SK-N-SH (cell line): ENCODE measurements at regions not wholly inside any gene's neighbourhood (a gene's known extent, or its start where the extent isn't known, plus 50 kb on each side); places are given as distances from the start of the nearest gene placed in this dataset.
A peak's percentile ranks its signal among the peaks of the same experiment; 100 is the strongest.

Experiments used
- CTCF ChIA-PET: fragments of 300-600, 350-600 bp; formaldehyde crosslinking; extraction: SDS; loops from one replicate; lab custom pipeline; 2021; lab: Yijun Ruan, JAX
- POLR2A ChIA-PET: fragments of 350-600 bp; sonication (Branson Sonifier 250); formaldehyde crosslinking; extraction: SDS; loops from one replicate; lab custom pipeline; 2020; ENCODE audit warnings: antibody characterized with exemption, inconsistent platforms; lab: Yijun Ruan, JAX
- DNase-seq: peaks from one replicate; pipeline ENCODE4 v3.0.0; 2012
- H2AFZ ChIP-seq: fragments of 200-600 bp; sonication (generic); 2 replicates; pipeline ENCODE4 v1.8.1; 2016; ENCODE audit warnings: antibody characterized with exemption, mild to moderate bottlenecking, low read depth
- H3F3A ChIP-seq: fragments of 200-600 bp; sonication (generic); replicated peaks from 2 replicates; pipeline ENCODE3; 2016; ENCODE audit warnings: antibody characterized with exemption, mild to moderate bottlenecking; ENCODE audit not compliant: insufficient read depth
- H3K27ac ChIP-seq, 2 experiments: fragments of 200-500 bp in 1 of 2; fragments of 200-600 bp in 1 of 2; sonication (Bioruptor generic) in 1 of 2; sonication (generic), shearing (Covaris generic) in 1 of 2; 2 replicates each; pipeline versions ENCODE4 v1.5.1 to v1.6.1; 2014 to 2016; ENCODE audit warnings: low read depth in 2 of 2, inconsistent platforms in 1 of 2, low read length in 1 of 2, mild to moderate bottlenecking in 1 of 2, mixed read lengths in 1 of 2
- H3K27me3 ChIP-seq: fragments of 200-600 bp; sonication (generic), shearing (Covaris generic); 2 replicates; pipeline ENCODE4 v1.6.1; 2016; ENCODE audit warnings: mixed run types; ENCODE audit not compliant: insufficient read depth
- H3K36me3 ChIP-seq, 2 experiments: fragments of 200-500 bp in 1 of 2; fragments of 200-600 bp in 1 of 2; sonication (Bioruptor generic) in 1 of 2; sonication (generic) in 1 of 2; replicated peaks in 1 of 2; 2 replicates each; pipeline versions ENCODE3 to v1.5.1; 2014 to 2016; ENCODE audit warnings: low read length in 1 of 2, mild to moderate bottlenecking in 1 of 2; ENCODE audit not compliant: insufficient read depth in 2 of 2, control insufficient read depth in 1 of 2
- H3K4me1 ChIP-seq, 2 experiments: fragments of 200-500 bp in 1 of 2; fragments of 200-600 bp in 1 of 2; sonication (Bioruptor generic) in 1 of 2; sonication (generic), shearing (Covaris generic) in 1 of 2; 2 replicates each; pipeline versions ENCODE4 v1.5.1 to v1.6.1; 2014 to 2016; ENCODE audit warnings: low read depth in 1 of 2, low read length in 1 of 2, mixed run types in 1 of 2; ENCODE audit not compliant: insufficient read depth in 2 of 2, control insufficient read depth in 1 of 2
- H3K4me2 ChIP-seq: fragments of 200-600 bp; sonication (generic), shearing (Covaris generic); 2 replicates; pipeline ENCODE4 v1.6.1; 2017; ENCODE audit warnings: mixed run types
- H3K4me3 ChIP-seq, 2 experiments: fragments of 200-500 bp in 1 of 2; fragments of 200-600 bp in 1 of 2; sonication (Bioruptor generic) in 1 of 2; sonication (generic), shearing (Covaris generic) in 1 of 2; 2 replicates each; pipeline versions ENCODE4 v1.5.1 to v1.8.1; 2014 to 2016; ENCODE audit warnings: low read depth in 2 of 2, inconsistent platforms in 1 of 2, low read length in 1 of 2, mild to moderate bottlenecking in 1 of 2, mixed read lengths in 1 of 2, moderate library complexity in 1 of 2
- H3K79me2 ChIP-seq: fragments of 200-600 bp; sonication (generic); 2 replicates; pipeline ENCODE4 v1.8.1; 2017; ENCODE audit warnings: mild to moderate bottlenecking; ENCODE audit not compliant: insufficient read depth
- H3K9ac ChIP-seq: fragments of 200-600 bp; sonication (generic); 2 replicates; pipeline ENCODE4 v1.6.1; 2017; ENCODE audit warnings: mixed run types
- H3K9me2 ChIP-seq: fragments of 200-600 bp; sonication (generic); 2 replicates; pipeline ENCODE4 v1.6.1; 2017; ENCODE audit warnings: mixed run types
- H3K9me3 ChIP-seq: fragments of 200-600 bp; sonication (generic); 2 replicates; pipeline ENCODE4 v1.6.1; 2017; ENCODE audit warnings: mixed run types, mild to moderate bottlenecking, moderate library complexity
- H4K20me1 ChIP-seq: fragments of 200-600 bp; sonication (generic); 2 replicates; pipeline ENCODE4 v1.6.1; 2017; ENCODE audit warnings: mild to moderate bottlenecking, mixed run types; ENCODE audit not compliant: insufficient read depth
- CHD2 ChIP-seq: fragments of 150-350 bp; IDR thresholded peaks from 2 replicates; pipeline ENCODE4 v1.6.1; 2018; ENCODE audit warnings: low read length; ENCODE audit not compliant: partially characterized antibody
- EP300 ChIP-seq, 2 experiments: IDR thresholded peaks; 2 replicates each; pipeline versions ENCODE4 v1.4.0 to v1.6.1; 2012; ENCODE audit warnings: borderline replicate concordance in 1 of 2, low read depth in 1 of 2, low read length in 1 of 2
- FOXM1 ChIP-seq: IDR thresholded peaks from 2 replicates; pipeline ENCODE4 v1.4.0; 2012; ENCODE audit warnings: low read depth, mild to moderate bottlenecking
- GATA2 ChIP-seq: sonication (generic); formaldehyde crosslinking; IDR thresholded peaks from 2 replicates; pipeline ENCODE4 v1.5.0; 2020; ENCODE audit warnings: mild to moderate bottlenecking, missing genetic modification reagents
- IRF3 ChIP-seq: fragments of 150-350 bp; IDR thresholded peaks from 2 replicates; pipeline ENCODE4 v1.6.1; 2016; ENCODE audit warnings: mild to moderate bottlenecking, low read depth, low read length
- RAD21 ChIP-seq: IDR thresholded peaks from 2 replicates; pipeline ENCODE4 v1.6.1; 2012; ENCODE audit warnings: mild to moderate bottlenecking, low read length
- SIN3A ChIP-seq: IDR thresholded peaks from 2 replicates; pipeline ENCODE4 v1.6.1; 2012; ENCODE audit warnings: low read depth, mild to moderate bottlenecking, low read length, moderate library complexity, borderline replicate concordance
- TEAD4 ChIP-seq: IDR thresholded peaks from 2 replicates; pipeline ENCODE4 v1.4.0; 2012; ENCODE audit warnings: mild to moderate bottlenecking, borderline replicate concordance; ENCODE audit not compliant: insufficient read depth
- ZBTB33 ChIP-seq: IDR thresholded peaks from 2 replicates; pipeline ENCODE4 v1.4.0; 2012; ENCODE audit warnings: low read depth, borderline replicate concordance
- WGBS: methylation state at CpG from one replicate; pipeline ENCODE4 v1.1.6; 2017; ENCODE audit warnings: low lambda C conversion rate; 5-methylcytosine and 5-hydroxymethylcytosine counted together

- TF ChIP-seq IRF3 (no peak), TEAD4 (peak; percentile 51; the same call in 1 of the 2 replicates), CHD2 (no peak), FOXM1 (peak; percentile 47; the same call in 1 of the 2 replicates), EP300 (IDR thresholded peaks at IDR 0.05; ENCODE audit: borderline replicate concordance in 1 of 2, low read depth in 1 of 2, low read length in 1 of 2) (peak in 1 of 2 experiments; percentile 91; a peak in 2 of 4 replicates), GATA2 (no peak), RAD21 (no peak), ZBTB33 (no peak)
These were observed 197.1 kb upstream of the TPM1 start (continued) for GRCh38 chr15:62845241-62846126.

GRCh38 chr15:62846131-62846804 is 196.3 kb upstream of the TPM1 start:
- Histone ChIP-seq H3K27me3 (no peaks in the 10 kb centered on the region), H3K4me3 (no peak overlapping the region), H3K4me2 (peak overlapping the region; percentile 0), H3K9me3 (no peaks in the 10 kb centered on the region), H3K9me2 (no peaks in the 10 kb centered on the region), H3K36me3 (peaks cover 4 to 16% of the 10 kb centered on the region in 2 experiments), H4K20me1 (no peaks in the 10 kb centered on the region), H3K79me2 (peaks cover 3% of the 10 kb centered on the region; the same call in 1 of the 2 replicates), H3F3A (peaks cover 32% of the 10 kb centered on the region), H3K27ac (peak overlapping the region in 1 of 2 experiments; percentile 66; a peak in 2 of 4 replicates), H3K4me1 (peaks cover 14 to 38% of the 10 kb centered on the region in 2 experiments), H2AFZ (no peak overlapping the region), H3K9ac (0 out of 2 replicates have a peak overlapping the region, but pooled peaks have one; percentile 26)
- DNase-seq: no peak
- ChIA-PET CTCF (interaction anchor here (1.9 to 3.9 kb wide), 3 partner anchors 64 to 247 kb away, joined by 5 to 22 read pairs (median 7); no protein-coding TSS in a partner anchor), POLR2A (interaction anchor here (1.1 kb wide), 1 partner anchor 28 kb away, joined by 3 read pairs; no protein-coding TSS in a partner anchor)
- TF ChIP-seq SIN3A: no peak
- 92% methylated on average over 10 of the region's 10 CpGs for WGBS
